Epithelial cell of prostate (primary cell): ENCODE measurements at regions not wholly inside any gene's neighbourhood (a gene's known extent, or its start where the extent isn't known, plus 50 kb on each side); places are given as distances from the start of the nearest gene placed in this dataset.
"Not testable (repeated sequence)": the region's sequence is repeated elsewhere in the genome, so short reads cannot be mapped to it uniquely, and the experiment has no call there.

Experiments used
- DNase-seq: peaks from one replicate; pipeline ENCODE4 v3.0.0-alpha.2; 2011; ENCODE audit warnings: low read depth, low spot score
- H3K27ac ChIP-seq: fragments of 450-650 bp; 2 replicates; pipeline ENCODE4 v1.5.1; 2017; ENCODE audit warnings: mild to moderate bottlenecking

- DNase-seq, H3K27ac ChIP-seq: not testable (repeated sequence)
Observed at GRCh38 chr18:42518331-42518730, 563.3 kb downstream of the PIK3C3 start.

- no peak for DNase-seq
- H3K27ac ChIP-seq, result no peak overlapping the region
Observed at GRCh38 chr18:42520138-42520537, 565.1 kb downstream of the PIK3C3 start.

GRCh38 chr18:42525905-42526304 lies 570.9 kb downstream of the PIK3C3 start:
- DNase-seq, result no peak
- H3K27ac ChIP-seq, result no peak overlapping the region

GRCh38 chr18:42527766-42528165 lies 572.7 kb downstream of the PIK3C3 start:
- no peak for DNase-seq
- H3K27ac ChIP-seq, result no peak overlapping the region

GRCh38 chr18:42530276-42530675 lies 575.2 kb downstream of the PIK3C3 start:
- DNase-seq, result no peak
- no peak overlapping the region for H3K27ac ChIP-seq

GRCh38 chr18:42532119-42532518 lies 577.1 kb downstream of the PIK3C3 start:
- no peak overlapping the region for H3K27ac ChIP-seq
- DNase-seq, result no peak

GRCh38 chr18:42533009-42533575 lies 578.1 kb downstream of the PIK3C3 start:
- H3K27ac ChIP-seq, result no peak overlapping the region
- no peak for DNase-seq

GRCh38 chr18:42533616-42534015 lies 578.6 kb downstream of the PIK3C3 start:
- no peak for DNase-seq

GRCh38 chr18:42534313-42534712 lies 579.3 kb downstream of the PIK3C3 start:
- no peak for DNase-seq
- H3K27ac ChIP-seq, result no peak overlapping the region

More at GRCh38 chr18:42533616-42534015, 578.6 kb downstream of the PIK3C3 start:
- no peak overlapping the region for H3K27ac ChIP-seq

GRCh38 chr18:42536442-42536841 lies 579.0 kb downstream of the RIT2 start:
- no peak overlapping the region for H3K27ac ChIP-seq

GRCh38 chr18:42537291-42537690 lies 578.2 kb downstream of the RIT2 start:
- no peak for DNase-seq
- H3K27ac ChIP-seq, result no peak overlapping the region

More at GRCh38 chr18:42536442-42536841, 579.0 kb downstream of the RIT2 start:
- no peak for DNase-seq

- DNase-seq, result no peak
- no peak overlapping the region for H3K27ac ChIP-seq
Observed at GRCh38 chr18:42544901-42545300, 570.6 kb downstream of the RIT2 start.

GRCh38 chr18:42545825-42546224 lies 569.7 kb downstream of the RIT2 start:
- DNase-seq, result peak; percentile 60
- H3K27ac ChIP-seq, result no peak overlapping the region

- no peak overlapping the region for H3K27ac ChIP-seq
- DNase-seq, result no peak
Observed at GRCh38 chr18:42548493-42548892, 567.0 kb downstream of the RIT2 start.

GRCh38 chr18:42549596-42549995 lies 565.9 kb downstream of the RIT2 start:
- no peak overlapping the region for H3K27ac ChIP-seq
- DNase-seq, result no peak

GRCh38 chr18:42552559-42552958 lies 562.9 kb downstream of the RIT2 start:
- DNase-seq, result not testable (repeated sequence)

GRCh38 chr18:42559069-42559690 lies 556.3 kb downstream of the RIT2 start:
- no peak for DNase-seq

More at GRCh38 chr18:42552559-42552958, 562.9 kb downstream of the RIT2 start:
- not testable (repeated sequence) for H3K27ac ChIP-seq

GRCh38 chr18:42561521-42561920 lies 554.0 kb downstream of the RIT2 start:
- DNase-seq, result no peak
- no peak overlapping the region for H3K27ac ChIP-seq

More at GRCh38 chr18:42559069-42559690, 556.3 kb downstream of the RIT2 start:
- no peak overlapping the region for H3K27ac ChIP-seq

- DNase-seq, result no peak
- H3K27ac ChIP-seq, result no peak overlapping the region
Observed at GRCh38 chr18:42563995-42564394, 551.5 kb downstream of the RIT2 start.

GRCh38 chr18:42564761-42565160 lies 550.7 kb downstream of the RIT2 start:
- H3K27ac ChIP-seq, result no peak overlapping the region
- no peak for DNase-seq

GRCh38 chr18:42568773-42569172 lies 546.7 kb downstream of the RIT2 start:
- H3K27ac ChIP-seq, result no peak overlapping the region
- DNase-seq, result no peak

GRCh38 chr18:42574871-42575270 lies 540.6 kb downstream of the RIT2 start:
- H3K27ac ChIP-seq, result no peak overlapping the region
- no peak for DNase-seq
